GM19238 (cell line): ENCODE measurements at regions not wholly inside any gene's neighbourhood (a gene's known extent, or its start where the extent isn't known, plus 50 kb on each side); places are given as distances from the start of the nearest gene placed in this dataset.
"Not testable (repeated sequence)": the region's sequence is repeated elsewhere in the genome, so short reads cannot be mapped to it uniquely, and the experiment has no call there.

Source experiments
- DNase-seq: peaks from one replicate; pipeline ENCODE4 v3.0.0; 2011; ENCODE audit warnings: low spot score; ENCODE audit not compliant: insufficient read length

DNA sequence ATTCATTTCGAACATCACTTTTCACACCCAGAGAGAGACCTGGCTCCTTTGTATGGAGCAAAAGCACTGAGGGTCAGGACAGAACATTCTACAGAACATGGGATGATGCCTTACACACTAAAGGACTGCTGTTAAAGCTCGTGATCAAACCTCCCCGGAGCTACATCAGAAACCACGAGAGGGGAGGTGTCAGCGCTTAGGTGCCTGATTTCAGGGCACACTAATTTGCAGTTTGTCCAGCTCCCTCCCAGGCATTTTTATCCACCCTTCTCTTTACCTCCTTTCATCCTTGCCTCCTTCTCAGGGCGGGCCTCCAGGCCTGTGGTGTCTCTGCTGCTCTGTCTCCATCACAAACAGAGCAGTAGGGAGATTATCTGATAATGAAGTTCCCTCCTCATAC is 127.5 kb downstream of the VPREB1 start:
- no peak for DNase-seq

DNA sequence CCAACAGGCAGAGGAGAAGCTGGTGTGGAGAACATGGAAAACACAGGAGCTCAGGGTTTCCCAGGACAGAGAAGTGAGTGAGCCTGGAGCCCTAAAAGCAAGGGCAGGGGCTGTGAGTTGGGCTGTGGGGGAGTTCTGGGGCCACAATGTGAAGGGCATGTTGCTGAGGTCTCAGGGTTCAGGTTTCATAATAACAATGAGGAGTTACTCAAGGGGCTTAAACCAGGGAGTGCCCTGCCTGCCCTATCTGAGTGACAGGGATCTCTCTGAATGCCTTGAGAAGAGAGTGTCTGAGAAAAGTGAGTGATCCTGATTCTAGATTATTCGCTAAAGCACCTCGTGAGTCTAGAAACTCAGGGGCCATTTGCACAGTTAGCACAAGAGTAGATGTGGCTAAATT is 129.6 kb downstream of the VPREB1 start:
- no peak for DNase-seq

DNA sequence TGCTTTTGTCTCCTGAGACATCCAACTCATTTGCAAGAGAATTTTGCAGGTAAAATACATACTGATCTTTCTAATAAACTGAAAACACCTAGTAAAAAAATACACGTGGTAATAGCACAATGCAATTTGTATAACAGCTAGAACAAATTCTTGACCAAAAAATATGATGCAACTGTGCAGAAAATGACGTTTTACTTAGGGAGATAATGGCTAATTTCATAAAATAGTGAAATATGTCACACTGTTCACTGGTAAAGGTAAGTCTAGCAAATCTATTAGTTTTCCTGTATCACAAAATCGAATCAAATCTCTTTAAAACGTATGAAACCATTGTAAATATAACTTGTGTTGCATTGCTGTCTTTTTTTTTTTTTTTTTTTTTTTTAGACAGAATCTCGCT is 130.0 kb downstream of the VPREB1 start:
- DNase-seq = no peak

DNA sequence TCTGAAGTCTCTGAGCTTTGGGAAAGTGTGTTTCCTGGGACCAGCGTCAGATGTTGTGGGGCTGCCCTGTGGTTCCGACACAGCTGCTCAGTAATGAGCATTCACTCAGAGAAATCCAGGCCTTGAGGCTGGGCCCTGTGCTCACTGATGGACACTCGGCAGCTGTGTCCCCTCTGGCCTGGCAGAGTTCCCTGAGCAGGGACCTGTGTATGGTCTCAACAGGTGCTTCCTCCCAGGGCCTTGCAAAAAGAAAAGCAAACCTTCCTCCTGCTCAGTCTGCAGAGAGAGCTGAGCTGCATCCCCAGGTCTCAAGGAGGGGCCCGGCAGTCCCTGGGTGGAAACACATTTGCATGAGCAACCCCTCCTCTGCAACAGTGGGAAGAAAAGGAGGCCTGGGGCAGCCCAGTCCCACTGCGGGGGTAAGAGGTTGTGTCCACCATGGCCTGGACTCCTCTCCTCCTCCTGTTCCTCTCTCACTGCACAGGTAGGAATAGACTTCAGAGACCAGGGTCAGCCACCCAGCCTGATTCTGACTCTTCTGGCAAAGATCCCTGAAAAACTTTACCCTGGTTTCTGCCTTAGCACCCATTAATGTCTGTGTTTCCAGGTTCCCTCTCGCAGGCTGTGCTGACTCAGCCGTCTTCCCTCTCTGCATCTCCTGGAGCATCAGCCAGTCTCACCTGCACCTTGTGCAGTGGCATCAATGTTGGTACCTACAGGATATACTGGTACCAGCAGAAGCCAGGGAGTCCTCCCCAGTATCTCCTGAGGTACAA is 131.2 kb downstream of the VPREB1 start:
- DNase-seq = no peak

DNA sequence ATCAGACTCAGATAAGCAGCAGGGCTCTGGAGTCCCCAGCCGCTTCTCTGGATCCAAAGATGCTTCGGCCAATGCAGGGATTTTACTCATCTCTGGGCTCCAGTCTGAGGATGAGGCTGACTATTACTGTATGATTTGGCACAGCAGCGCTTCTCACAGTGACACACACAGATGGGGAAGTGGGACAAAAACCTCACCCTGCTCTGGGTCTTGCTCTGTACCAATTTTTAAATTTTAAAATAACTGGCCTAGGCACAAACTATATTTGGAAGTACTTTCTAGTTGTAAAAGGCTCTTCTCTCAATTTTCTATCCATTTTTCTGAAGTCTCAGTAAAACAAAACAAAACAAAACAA is 131.7 kb downstream of the VPREB1 start:
- DNase-seq = no peak

DNA sequence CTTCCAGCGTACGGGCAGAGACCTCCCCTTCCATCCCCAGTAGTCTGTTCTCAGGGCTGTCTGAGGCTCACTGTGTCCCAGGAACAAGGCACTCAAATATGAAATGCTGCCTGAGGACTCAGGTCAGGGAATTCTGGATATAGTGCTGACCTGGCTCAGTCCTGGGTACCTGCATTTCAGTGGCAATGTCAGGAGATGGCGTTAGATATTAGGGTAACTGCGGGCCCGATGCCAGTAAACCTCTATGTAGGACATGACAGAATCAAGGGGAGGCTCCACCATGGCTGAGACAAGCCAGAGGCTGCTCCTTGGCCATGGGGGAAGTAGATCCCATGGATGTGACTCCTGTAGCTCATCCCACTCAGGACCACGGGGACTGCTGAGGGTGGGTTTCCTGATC is 131.7 kb downstream of the ZNF280B start:
- DNase-seq = not testable (repeated sequence)

DNA sequence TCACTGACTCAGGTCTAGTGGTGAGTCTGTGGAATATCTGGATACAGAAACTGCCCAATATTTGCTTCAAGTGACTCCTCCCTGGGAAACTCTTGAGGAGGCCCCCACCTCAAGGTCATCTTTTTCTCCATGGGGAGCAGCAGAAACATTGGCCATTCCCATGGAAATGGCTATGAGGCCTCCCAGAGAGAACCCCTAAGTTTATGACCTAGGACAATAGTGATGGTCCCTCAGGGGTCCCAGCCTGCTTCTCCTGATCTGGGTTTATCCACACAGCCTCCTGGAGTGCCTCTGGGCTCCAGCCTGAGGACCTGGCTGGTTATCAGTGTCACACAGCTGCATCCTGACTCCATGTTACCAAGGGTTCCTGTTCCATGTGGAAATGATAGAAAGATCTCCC is 131.2 kb downstream of the ZNF280B start:
- DNase-seq = no peak

DNA sequence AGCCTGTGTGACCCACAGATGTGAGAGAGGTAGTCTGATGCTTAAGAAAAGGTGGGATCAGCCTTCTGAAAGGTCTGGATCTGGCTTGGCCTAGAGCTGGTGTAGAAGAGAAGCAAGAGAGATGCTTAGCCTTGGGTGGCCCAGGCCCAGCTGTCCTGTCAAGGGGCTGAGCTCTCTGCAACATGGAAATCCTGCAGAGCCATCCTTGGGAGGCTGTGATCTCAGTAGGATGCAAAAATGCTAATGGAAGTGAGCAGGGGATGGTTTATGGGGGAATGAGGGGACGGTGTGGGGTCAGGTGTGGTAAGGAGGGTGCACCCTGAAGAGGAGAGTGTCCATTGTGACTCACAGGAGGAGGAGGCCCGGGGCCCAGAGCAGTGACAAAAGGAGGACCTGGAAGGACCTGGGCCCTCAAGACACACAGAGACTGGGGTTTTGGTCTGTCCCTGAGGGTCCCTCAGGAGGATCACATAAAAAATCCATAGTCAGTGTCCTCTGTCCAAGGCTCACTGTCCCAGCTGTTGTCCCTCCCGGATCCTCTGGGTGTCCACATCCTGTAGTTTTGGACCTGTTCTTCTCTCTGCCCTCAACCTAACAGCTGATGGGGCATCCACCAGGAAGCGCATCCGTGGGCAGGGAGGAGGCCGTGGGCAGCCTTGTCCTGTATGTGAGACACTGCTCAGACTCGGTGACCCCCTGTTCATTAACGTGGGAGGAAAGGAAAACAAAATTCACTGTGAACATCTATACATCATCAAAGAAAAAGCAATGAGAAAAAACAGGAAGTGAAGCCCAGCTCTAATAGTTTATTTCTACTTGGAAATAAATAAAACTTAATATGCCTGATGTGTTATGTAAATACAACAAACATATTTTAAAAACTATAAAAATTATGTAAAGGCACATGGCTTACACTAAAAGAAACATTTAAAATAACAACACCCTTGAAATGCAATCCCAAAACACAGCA is 129.8 kb downstream of the ZNF280B start:
- no peak for DNase-seq

DNA sequence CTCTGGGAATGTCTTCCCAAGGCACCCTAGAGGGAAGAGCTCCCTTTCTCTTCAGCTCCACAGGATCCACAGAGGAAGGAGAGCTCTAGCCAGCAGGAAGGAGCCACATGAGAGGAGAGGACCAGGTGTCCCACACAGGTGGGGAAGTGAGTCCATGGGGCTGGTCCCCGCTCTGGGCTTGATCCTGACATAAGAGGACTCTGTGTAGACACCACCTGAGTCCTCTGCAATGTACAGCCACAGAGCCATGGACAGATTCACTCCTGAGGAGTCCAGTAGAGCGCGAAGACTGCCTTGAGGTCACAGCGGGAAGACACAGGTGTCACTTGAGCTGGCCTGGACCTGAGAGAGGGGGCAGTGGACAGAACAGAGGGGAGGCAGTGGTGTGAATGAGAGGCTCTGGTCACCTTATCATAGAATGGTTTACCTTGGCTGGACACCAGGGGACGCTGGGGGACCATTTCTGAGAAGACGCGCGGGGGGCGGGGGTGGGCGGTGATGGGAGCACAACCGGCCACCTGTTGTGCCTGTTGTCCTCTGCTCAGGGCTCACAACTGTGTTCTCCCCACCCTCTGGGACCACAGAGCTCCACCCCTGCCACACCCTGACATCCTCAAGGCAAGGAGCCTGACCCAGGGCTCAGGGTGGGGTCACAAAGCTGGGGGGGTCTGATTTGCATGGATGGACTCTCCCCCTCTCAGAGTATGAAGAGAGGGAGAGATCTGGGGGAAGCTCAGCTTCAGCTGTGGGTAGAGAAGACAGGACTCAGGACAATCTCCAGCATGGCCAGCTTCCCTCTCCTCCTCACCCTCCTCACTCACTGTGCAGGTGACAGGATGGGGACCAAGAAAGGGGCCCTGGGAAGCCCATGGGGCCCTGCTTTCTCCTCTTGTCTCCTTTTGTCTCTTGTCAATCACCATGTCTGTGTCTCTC is 128.2 kb downstream of the ZNF280B start:
- DNase-seq = peak; percentile 40

DNA sequence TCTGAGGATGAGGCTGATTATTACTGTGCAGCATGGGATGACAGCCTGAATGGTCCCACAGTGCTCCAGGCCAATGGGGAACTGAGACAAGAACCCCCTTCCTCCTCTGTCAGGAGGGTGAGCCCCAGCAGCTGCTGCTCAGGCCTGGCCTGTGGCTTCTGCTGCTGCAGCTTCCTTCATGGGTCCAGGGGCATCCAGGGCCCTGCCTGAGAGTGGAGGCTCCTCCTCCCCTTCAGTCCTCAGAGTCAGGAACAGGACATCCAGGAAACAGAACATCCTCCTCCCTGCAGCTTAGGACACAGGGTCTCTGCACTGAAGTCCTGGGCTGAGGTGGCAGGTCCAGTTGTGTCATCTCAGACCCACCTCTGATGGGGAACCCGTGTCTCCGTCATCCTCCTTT is 127.2 kb downstream of the ZNF280B start:
- DNase-seq = not testable (repeated sequence)

DNA sequence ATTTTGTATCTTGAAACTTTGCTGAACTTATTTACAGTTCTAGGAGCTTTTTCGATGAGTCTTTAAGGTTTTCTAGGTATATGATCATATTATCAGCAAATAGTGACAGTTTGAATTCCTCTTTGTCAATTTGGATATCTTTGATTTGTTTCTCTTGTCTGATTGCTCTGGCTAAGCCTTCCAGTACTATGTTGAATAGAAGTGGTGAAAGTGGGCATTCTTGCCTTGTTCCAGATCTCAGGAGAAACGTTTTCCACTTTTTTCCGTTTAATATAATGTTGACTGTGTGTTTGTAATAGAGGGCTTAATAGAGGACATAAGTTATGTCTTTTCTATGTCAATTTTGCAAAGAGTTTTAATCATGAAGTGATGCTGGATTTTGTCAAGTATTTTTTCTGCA is 124.3 kb downstream of the ZNF280B start:
- DNase-seq = no peak

DNA sequence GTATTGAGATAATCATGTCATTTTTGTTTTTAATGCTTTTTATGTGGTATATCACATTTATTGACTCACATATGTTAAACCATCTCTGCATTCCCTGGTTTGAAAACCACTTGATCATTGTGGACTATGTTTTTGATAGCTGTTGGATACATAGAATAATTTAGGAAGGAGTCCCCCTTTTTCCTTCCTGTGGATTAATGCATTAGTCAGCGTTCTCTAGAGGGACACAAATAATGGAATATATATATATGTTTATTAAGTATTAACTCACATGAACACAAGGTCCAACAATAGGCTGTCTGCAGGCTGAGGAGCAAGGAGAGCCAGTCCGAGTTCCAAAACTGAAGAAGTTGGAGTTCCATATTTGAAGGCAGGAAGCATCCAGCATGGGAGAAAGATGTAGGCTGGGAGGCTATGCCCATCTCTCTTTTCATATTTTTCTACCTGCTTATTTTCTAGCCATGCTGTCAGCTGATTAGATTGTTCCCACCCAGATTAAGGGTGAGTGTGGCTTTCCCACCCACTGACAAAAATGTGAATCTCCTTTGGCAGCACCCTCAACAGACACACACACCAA is 123.8 kb downstream of the ZNF280B start:
- DNase-seq = no peak

DNA sequence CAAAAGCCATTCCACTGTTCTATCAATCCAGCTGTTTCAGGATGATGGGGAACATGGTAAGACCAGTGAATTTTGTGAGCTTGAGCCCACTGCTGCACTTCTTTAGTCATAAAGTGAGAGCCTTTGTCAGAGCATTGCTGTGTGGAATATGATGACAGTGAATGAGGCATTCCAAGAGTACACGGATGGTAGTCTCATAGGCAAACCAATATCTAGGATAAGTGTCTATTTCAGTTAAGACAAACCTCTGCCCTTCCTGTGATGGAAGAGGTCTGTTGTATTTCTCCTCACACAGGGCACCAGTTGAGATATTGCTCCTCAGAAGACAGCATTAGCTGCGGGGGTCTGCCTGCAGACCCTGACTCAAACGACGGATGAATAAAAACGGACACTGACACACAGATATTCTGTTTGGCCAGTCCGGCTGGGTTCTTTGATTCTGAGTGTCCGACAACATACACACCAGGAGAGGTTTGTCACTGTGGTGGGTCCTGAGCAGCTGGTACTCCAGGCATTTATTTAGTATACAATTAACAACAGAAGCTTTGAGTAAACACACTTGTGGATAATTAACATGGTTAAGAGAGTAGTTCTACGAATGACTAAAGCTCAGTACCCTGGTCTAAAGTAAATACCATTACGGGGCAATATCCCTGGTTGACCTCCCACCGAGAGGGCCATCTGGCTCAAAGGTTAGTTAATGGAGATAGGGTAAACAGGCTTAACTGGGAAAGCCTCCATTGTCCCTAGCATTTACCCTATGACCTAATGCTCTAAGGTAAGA is 121.7 kb downstream of the ZNF280B start:
- DNase-seq = no peak

DNA sequence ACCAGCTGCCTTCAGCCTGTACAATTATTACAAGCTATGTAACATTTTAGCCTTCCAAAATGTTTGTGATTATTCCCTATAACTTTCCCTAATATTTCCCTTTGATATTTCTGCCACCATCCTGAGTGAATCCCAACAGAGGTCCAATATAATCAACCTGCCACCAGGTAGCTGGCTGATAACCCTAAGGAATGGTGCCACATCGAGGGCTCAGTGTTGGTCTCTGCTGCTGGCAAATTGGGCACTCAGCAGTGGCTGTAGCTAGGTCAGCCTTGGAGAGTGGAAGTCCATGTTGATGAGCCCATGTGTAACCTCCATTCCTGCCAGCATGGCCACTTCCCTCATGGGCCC is 121.2 kb downstream of the ZNF280B start:
- DNase-seq = no peak

DNA sequence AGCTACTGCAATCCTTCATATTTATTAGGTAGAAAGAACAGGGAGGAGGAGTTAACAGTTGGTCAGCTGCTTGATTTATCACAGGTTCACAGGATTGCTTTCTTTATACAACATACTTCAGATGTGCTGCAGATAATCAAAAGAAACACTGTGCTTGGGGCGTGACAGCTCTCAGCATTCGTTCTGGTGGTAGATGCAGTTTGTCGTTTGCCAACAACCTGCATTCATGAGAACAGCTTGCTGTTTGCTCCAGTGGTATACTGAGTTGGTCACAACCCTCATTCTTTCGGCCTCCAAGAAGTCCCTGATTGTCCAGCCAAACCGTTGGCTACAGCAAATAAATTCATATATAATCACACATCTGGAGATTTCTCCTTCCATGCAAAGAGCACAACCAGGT is 120.5 kb downstream of the ZNF280B start:
- DNase-seq = no peak

DNA sequence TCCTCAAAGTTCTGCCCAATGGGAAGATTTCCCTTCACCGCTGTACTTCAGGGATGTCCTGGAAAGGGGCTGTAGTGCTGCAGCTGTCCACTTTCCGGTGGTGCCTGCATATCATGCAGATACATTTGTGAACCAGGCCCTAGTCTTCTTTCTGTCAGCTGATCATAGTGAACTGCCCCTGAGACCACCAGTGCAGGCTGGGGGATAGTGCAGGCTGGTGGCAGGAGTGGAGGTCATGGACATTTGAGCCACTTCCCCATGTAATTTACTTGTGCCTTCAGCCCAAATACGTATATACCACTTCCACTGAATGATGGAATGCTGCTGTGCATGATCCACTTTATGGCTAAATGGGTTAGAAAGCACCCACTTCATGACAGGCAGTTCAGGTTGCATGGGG is 120.0 kb downstream of the ZNF280B start:
- no peak for DNase-seq

DNA sequence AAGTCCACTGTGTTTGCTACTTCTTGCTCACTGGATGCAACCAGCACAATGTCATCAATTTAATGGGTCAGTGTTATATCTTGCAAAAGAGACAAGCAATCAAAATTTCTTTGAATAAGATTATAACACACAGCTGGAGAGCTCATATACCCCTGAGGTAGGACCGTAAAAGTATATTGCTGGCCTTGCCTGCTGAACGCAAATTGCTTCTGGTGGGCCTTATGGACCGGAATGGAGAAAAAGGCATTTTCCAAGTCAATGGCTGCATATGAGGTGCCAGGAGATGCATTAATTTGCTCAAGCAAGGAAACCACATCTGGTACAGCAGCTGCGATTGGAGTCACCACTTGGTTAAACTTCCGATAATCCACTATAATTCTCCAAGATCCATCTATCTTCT is 119.1 kb downstream of the ZNF280B start:
- DNase-seq = no peak

DNA sequence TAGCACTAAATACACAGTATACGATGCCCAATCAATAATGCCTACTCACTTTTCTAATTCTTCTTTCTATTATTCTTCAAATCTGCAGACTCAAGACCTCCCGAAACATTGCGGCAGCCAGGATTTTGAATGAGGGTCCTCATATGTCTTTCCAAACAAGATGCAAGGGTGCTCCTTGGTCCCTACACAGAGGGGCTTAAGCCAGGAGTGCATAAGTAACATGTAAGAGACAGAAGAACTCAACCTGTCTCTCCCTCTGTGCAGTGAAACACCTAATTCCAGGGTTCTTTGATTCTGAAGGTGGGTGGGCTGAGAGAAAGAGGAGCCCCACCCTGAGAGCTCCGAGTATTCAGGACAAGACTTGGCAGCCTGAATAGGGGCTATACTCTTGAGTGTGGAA is 117.6 kb downstream of the ZNF280B start:
- DNase-seq = no peak

DNA sequence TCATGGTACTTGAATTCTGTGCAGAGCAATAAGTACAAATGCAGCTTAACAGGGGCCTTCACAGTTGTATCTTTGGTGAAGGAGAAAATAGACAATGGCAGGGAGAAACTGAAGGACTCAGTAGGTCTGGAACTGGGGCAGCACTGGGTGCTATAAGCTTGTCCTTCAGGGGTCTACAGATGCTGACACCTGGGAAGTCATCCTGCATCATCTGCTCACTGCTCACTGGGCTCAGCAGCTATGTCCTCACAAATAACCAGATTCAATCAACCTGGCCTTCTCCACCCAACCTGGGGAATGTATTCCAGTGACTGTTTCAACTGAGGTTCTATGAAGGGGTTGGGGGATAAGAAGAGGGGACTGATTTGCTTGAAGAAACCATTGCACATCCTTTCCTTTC is 117.0 kb downstream of the ZNF280B start:
- no peak for DNase-seq

DNA sequence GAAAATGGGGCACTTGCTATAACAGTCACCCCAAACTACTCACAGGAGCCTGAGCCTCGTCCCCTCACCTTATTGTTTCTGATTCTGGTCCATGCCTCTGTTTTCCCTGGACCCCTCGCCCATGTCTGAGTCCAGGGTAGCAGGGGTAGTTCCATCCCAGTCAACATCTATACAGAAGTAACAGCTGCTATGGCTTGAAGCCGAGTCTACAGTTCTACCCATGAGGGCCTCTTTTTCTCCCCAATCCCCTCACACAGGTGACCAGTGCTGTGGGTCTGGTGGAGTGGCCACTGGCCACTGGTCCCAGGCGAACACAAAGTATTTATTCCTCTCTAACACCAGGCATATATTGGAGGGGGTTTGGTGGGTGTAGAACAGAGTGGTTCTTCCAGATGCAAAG is 116.4 kb downstream of the ZNF280B start:
- no peak for DNase-seq

DNA sequence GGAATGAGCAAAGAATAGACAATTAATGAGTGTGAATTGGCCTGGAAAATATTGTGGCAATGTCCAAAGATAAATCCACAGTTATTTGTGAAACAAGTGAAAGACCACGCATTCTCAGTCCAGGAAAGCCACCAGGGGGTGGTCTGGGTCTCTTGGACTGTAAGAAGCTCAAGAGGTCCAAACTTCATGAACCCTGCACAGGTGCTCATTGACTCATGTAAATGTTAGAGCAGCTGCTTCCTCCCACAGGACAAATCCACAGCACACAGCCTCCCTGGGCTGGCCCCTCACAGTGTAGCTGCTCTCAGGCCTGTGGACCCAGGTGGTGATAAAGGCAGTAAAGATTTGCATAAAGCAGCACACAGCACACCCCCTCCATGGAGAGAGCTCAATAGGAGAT is 114.0 kb downstream of the ZNF280B start:
- DNase-seq = no peak
